PC-3 (cell line): ENCODE measurements at regions not wholly inside any gene's neighbourhood (a gene's known extent, or its start where the extent isn't known, plus 50 kb on each side); places are given as distances from the start of the nearest gene placed in this dataset.

Source experiments
- ATAC-seq: fragments of 200-7000 bp; cut with Tn5 transposase; 2 replicates; pipeline ENCODE4 v1.9.1; 2020; ENCODE audit warnings: mild to moderate bottlenecking, moderate library complexity
- BruUV-seq: library from RNA; stranded (reverse); fragments of 400-500 nt; replicated peaks from 2 replicates; lab custom pipeline; 2021; lab: Mats Ljungman, UMichigan
- CTCF ChIA-PET: fragments of 300-600 bp; sonication (Branson Sonifier 250); formaldehyde crosslinking; loops from one replicate; lab custom pipeline; 2022; ENCODE audit warnings: antibody characterized with exemption; lab: Charles Lee
- POLR2A ChIA-PET: fragments of 300-600 bp; sonication (Branson Sonifier 250); formaldehyde crosslinking; loops from one replicate; lab custom pipeline; 2022; ENCODE audit warnings: antibody characterized with exemption; ENCODE audit not compliant: unreplicated experiment; lab: Charles Lee
- DNase-seq: peaks from one replicate; pipeline ENCODE4 v3.0.0-alpha.2; 2015
- H2AFZ ChIP-seq: fragments of 300-600 bp; sonication (generic); 2 replicates; pipeline ENCODE4 v1.6.0; 2016; ENCODE audit warnings: antibody characterized with exemption, low read length
- H3F3A ChIP-seq: fragments of 300-600 bp; sonication (generic); one replicate; pipeline ENCODE4 v1.6.0; 2017; ENCODE audit warnings: antibody characterized with exemption, low read length, control low read depth, mild to moderate bottlenecking; ENCODE audit not compliant: unreplicated experiment
- H3K27ac ChIP-seq: fragments of 300-600 bp; sonication (generic); 2 replicates; pipeline ENCODE4 v1.5.1; 2016; ENCODE audit warnings: mild to moderate bottlenecking, low read length
- H3K27me3 ChIP-seq: fragments of 300-600 bp; sonication (generic); 2 replicates; pipeline ENCODE4 v1.6.1; 2016; ENCODE audit warnings: low read length, mixed read lengths
- H3K36me3 ChIP-seq: fragments of 300-600 bp; sonication (generic); 2 replicates; pipeline ENCODE4 v1.6.1; 2016; ENCODE audit warnings: low read depth, mixed run types, low read length, mixed read lengths
- H3K4me1 ChIP-seq: fragments of 300-600 bp; sonication (generic); 2 replicates; pipeline ENCODE4 v1.5.1; 2016; ENCODE audit warnings: low read length; ENCODE audit not compliant: insufficient read depth
- H3K4me2 ChIP-seq: fragments of 300-600 bp; sonication (generic); 2 replicates; pipeline ENCODE4 v1.6.0; 2016; ENCODE audit warnings: low read length
- H3K4me3 ChIP-seq: fragments of 300-600 bp; sonication (generic); 2 replicates; pipeline ENCODE4 v1.5.1; 2016; ENCODE audit warnings: mild to moderate bottlenecking, low read length, mixed read lengths
- H3K79me2 ChIP-seq: fragments of 300-600 bp; sonication (generic); 2 replicates; pipeline ENCODE4 v1.6.1; 2017; ENCODE audit warnings: low read length, mixed read lengths
- H3K9ac ChIP-seq: fragments of 300-600 bp; sonication (generic); 2 replicates; pipeline ENCODE4 v1.6.0; 2016; ENCODE audit warnings: mild to moderate bottlenecking, low read length
- H3K9me2 ChIP-seq: fragments of 300-600 bp; sonication (generic); replicated peaks from 2 replicates; pipeline ENCODE4 v1.6.1; 2016; ENCODE audit warnings: mixed run types, low read length, mixed read lengths
- H3K9me3 ChIP-seq: fragments of 300-600 bp; sonication (generic); 2 replicates; pipeline ENCODE4 v1.6.1; 2016; ENCODE audit warnings: low read length, mixed read lengths
- H4K20me1 ChIP-seq: fragments of 300-600 bp; sonication (generic); 2 replicates; pipeline ENCODE4 v1.6.1; 2016; ENCODE audit warnings: low read length, mixed read lengths
- CTCF ChIP-seq: fragments of 300-600 bp; sonication (generic); conservative IDR thresholded peaks from 2 replicates; pipeline ENCODE4 v1.5.1; 2017; ENCODE audit warnings: antibody characterized with exemption, low read depth, mild to moderate bottlenecking, low read length
- EZH2 ChIP-seq: fragments of 300-600 bp; sonication (generic); IDR thresholded peaks from one replicate; pipeline ENCODE4 v1.6.1; 2017; ENCODE audit warnings: antibody characterized with exemption, mild to moderate bottlenecking, low read length; ENCODE audit not compliant: unreplicated experiment
- EZH2phosphoT487 ChIP-seq: fragments of 300-600 bp; sonication (generic); IDR thresholded peaks from 2 replicates; pipeline ENCODE4 v1.6.1; 2018; ENCODE audit warnings: mild to moderate bottlenecking, antibody characterized with exemption, low read length, borderline replicate concordance
- intact Hi-C: fragments of 100-400 bp; cut with micrococcal nuclease; formaldehyde crosslinking; loops from 2 replicates; pipeline ENCODE4 v1.9.0; 2023

GRCh38 chr19:30091456-30091855 is 149.4 kb downstream of the URI1 start:
- Histone ChIP-seq H2AFZ (no peak overlapping the region), H3K4me1 (no peaks in the 10 kb centered on the region), H3K27ac (no peak overlapping the region), H3K4me3 (no peak overlapping the region), H3K36me3 (no peaks in the 10 kb centered on the region), H3K27me3 (0 out of 2 replicates have a peak, but pooled peaks cover 16% of the 10 kb centered on the region), H3K79me2 (no peaks in the 10 kb centered on the region), H3K9me2 (no peaks in the 10 kb centered on the region), H3F3A (no peaks in the 10 kb centered on the region), H4K20me1 (no peaks in the 10 kb centered on the region), H3K9me3 (no peaks in the 10 kb centered on the region), H3K4me2 (no peak overlapping the region), H3K9ac (no peak overlapping the region)
- BruUV-seq = no TSS peak
- DNase-seq = no peak
- no peak for ATAC-seq
- ChIA-PET CTCF (no interaction called here), POLR2A (no interaction called here)
- no peak for TF ChIP-seq EZH2phosphoT487
- no peak for TF ChIP-seq EZH2
- no peak for TF ChIP-seq CTCF
- intact Hi-C loops = no loop called here

- H2AFZ ChIP-seq = no peak overlapping the region
- H3K9ac ChIP-seq = no peak overlapping the region
- no peaks in the 10 kb centered on the region for H3K79me2 ChIP-seq
- no peaks in the 10 kb centered on the region for H3K9me3 ChIP-seq
- ChIA-PET CTCF (no interaction called here), POLR2A (no interaction called here)
- 0 out of 2 replicates have a peak, but pooled peaks cover 16% of the 10 kb centered on the region for H3K27me3 ChIP-seq
- no peaks in the 10 kb centered on the region for H3K9me2 ChIP-seq
- H3K4me3 ChIP-seq = no peak overlapping the region
- DNase-seq (no peak), ATAC-seq (no peak)
- no peak overlapping the region for H3K27ac ChIP-seq
- no peaks in the 10 kb centered on the region for H3F3A ChIP-seq
- H3K36me3 ChIP-seq = no peaks in the 10 kb centered on the region
- intact Hi-C loops = no loop called here
- TF ChIP-seq EZH2phosphoT487 (no peak), EZH2 (no peak), CTCF (no peak)
- no peaks in the 10 kb centered on the region for H3K4me1 ChIP-seq
- H4K20me1 ChIP-seq = no peaks in the 10 kb centered on the region
- no TSS peak for BruUV-seq
- no peak overlapping the region for H3K4me2 ChIP-seq
Measured at GRCh38 chr19:30091856-30092255, 149.8 kb downstream of the URI1 start.

GRCh38 chr19:30092721-30093569 is 150.9 kb downstream of the URI1 start:
- no peaks in the 10 kb centered on the region for H3K79me2 ChIP-seq
- no peaks in the 10 kb centered on the region for H3K36me3 ChIP-seq
- no peak overlapping the region for H2AFZ ChIP-seq
- H3F3A ChIP-seq = no peaks in the 10 kb centered on the region
- DNase-seq = no peak
- H3K9me2 ChIP-seq = no peaks in the 10 kb centered on the region
- H3K9me3 ChIP-seq = no peaks in the 10 kb centered on the region
- POLR2A ChIA-PET = no interaction called here
- no peak overlapping the region for H3K4me2 ChIP-seq
- no TSS peak for BruUV-seq
- H3K9ac ChIP-seq = no peak overlapping the region
- no peak for ATAC-seq
- no peaks in the 10 kb centered on the region for H3K4me1 ChIP-seq
- TF ChIP-seq EZH2phosphoT487 = no peak
- TF ChIP-seq CTCF = no peak
- TF ChIP-seq EZH2 = no peak
- 0 out of 2 replicates have a peak, but pooled peaks cover 16% of the 10 kb centered on the region for H3K27me3 ChIP-seq
- H3K4me3 ChIP-seq = no peak overlapping the region
- CTCF ChIA-PET = no interaction called here
- intact Hi-C loops = no loop called here
- H4K20me1 ChIP-seq = no peaks in the 10 kb centered on the region
- H3K27ac ChIP-seq = no peak overlapping the region
